ENCODE measurements at regions not wholly inside any gene's neighbourhood (a gene's known extent, or its start where the extent isn't known, plus 50 kb on each side); places are given as distances from the start of the nearest gene placed in this dataset.

DNA sequence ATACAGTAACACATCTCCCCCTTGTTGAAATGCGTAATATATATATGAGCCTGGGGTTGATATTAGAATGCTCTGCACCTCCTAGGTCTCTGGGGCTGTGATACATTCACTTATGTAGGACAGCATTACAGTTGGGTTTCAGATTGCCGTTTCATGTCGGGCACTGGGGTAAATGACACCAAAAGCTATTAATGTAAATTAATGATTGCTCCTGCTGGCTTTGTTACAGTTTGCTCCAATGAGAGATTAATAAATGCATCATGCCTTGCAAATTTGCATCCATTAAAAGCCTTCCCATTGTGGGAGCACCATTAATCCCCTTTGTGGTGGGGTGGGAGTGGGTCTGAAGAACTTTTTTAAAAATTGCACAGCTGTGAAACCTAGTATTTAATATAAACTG lies 584.4 kb upstream of the EEF2KMT start:
- Histone ChIP-seq H2BK15ac (ENCODE audit: low read depth, low read length) (no peak overlapping the region), H3K23ac (ENCODE audit: low read depth, low read length) (no peak overlapping the region), H2BK5ac (ENCODE audit: low read depth, low read length, poor library complexity, severe bottlenecking) (no peak overlapping the region), H3K9ac (ENCODE audit: low read depth, low read length) (no peak overlapping the region), H3K18ac (ENCODE audit: low read depth, low read length) (no peak overlapping the region), H3K4me3 (ENCODE audit: insufficient read depth, low read depth, low read length) (no peak overlapping the region), H4K8ac (ENCODE audit: low read depth in 2 of 2, low read length in 2 of 2) (no peak overlapping the region), H3K27ac (ENCODE audit: insufficient read depth, low read length) (no peak overlapping the region), H2AK9ac (replicated peaks; ENCODE audit: low read depth, low read length, poor library complexity) (no peak overlapping the region), H2AFZ (replicated peaks; ENCODE audit: low read length, poor library complexity) (no peak overlapping the region), H3K4me1 (ENCODE audit: control insufficient read depth, insufficient read depth, low read length) (no peaks in the 10 kb centered on the region), H3K36me3 (ENCODE audit: control insufficient read depth, insufficient read depth, low read length) (no peaks in the 10 kb centered on the region), H2BK20ac (ENCODE audit: low read depth, low read length) (no peak overlapping the region), H3K9me1 (ENCODE audit: insufficient read depth, low read length) (no peaks in the 10 kb centered on the region), H3K4me2 (ENCODE audit: low read depth, low read length) (no peak overlapping the region), H2BK120ac (ENCODE audit: low read depth, low read length) (no peak overlapping the region), H3K9me3 (ENCODE audit: control insufficient read depth, insufficient read depth, low read length) (peaks cover 5% of the 10 kb centered on the region), H3K4ac (ENCODE audit: low read depth, low read length) (no peak overlapping the region), H2AK5ac (ENCODE audit: low read depth, low read length) (no peak overlapping the region), H3K27me3 (ENCODE audit: control insufficient read depth, insufficient read depth, low read length) (no peaks in the 10 kb centered on the region), H3K56ac (ENCODE audit: extremely low read depth, insufficient read depth, low read length) (no peak overlapping the region), H4K20me1 (ENCODE audit: insufficient read depth, low read length) (no peaks in the 10 kb centered on the region), H3K14ac (replicated peaks; ENCODE audit: low read depth, low read length) (no peak overlapping the region), H4K91ac (ENCODE audit: insufficient read depth, low read depth, low read length) (no peak overlapping the region), H4K5ac (ENCODE audit: low read depth, low read length) (no peak overlapping the region), H3K79me1 (ENCODE audit: low read depth in 1 of 2, low read length in 2 of 2) (no peaks in the 10 kb centered on the region)
- dilution Hi-C loops (cut with HindIII; ENCODE audit: low sequenced_read_pairs, unreplicated experiment), result no loop called here
- in situ Hi-C loops (cut with MboI; ENCODE audit: low sequenced_read_pairs), result no loop called here
- WGBS, 2 experiments (ENCODE audit: extremely low coverage in 2 of 2, insufficient read length in 1 of 2), result no CpG with 5 or more reads among the region's 3 CpGs
- intact Hi-C loops (cut with micrococcal nuclease), result no loop called here
- DNase-seq (no peak), ATAC-seq (ENCODE audit: low read depth) (no peak)
- ChIA-PET CTCF (no interaction called here), POLR2A (ENCODE audit: unreplicated experiment) (no interaction called here)
- TF ChIP-seq FOS (IDR thresholded peaks at IDR 0.05; ENCODE audit: low read depth, low read length) (no peak), POLR2A (IDR thresholded peaks at IDR 0.05; ENCODE audit: low read depth, low read length) (no peak), CEBPB (IDR thresholded peaks at IDR 0.05; ENCODE audit: low read depth, low read length) (no peak), RFX5 (IDR thresholded peaks at IDR 0.05; ENCODE audit: low read depth, low read length) (no peak), MXI1 (IDR thresholded peaks at IDR 0.05; ENCODE audit: borderline replicate concordance, low read depth, low read length) (no peak), MAZ (IDR thresholded peaks at IDR 0.05; ENCODE audit: borderline replicate concordance, low read depth, low read length) (no peak), SMC3 (IDR thresholded peaks at IDR 0.05; ENCODE audit: low read depth, low read length) (no peak), BHLHE40 (IDR thresholded peaks at IDR 0.05; ENCODE audit: low read depth, low read length) (no peak)
- TF ChIP-seq, protein P1, sequence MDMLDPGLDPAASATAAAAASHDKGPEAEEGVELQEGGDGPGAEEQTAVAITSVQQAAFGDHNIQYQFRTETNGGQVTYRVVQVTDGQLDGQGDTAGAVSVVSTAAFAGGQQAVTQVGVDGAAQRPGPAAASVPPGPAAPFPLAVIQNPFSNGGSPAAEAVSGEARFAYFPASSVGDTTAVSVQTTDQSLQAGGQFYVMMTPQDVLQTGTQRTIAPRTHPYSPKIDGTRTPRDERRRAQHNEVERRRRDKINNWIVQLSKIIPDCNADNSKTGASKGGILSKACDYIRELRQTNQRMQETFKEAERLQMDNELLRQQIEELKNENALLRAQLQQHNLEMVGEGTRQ (IDR thresholded peaks at IDR 0.05; ENCODE audit: low read depth, low read length), result no peak
- TF ChIP-seq, protein P2, sequence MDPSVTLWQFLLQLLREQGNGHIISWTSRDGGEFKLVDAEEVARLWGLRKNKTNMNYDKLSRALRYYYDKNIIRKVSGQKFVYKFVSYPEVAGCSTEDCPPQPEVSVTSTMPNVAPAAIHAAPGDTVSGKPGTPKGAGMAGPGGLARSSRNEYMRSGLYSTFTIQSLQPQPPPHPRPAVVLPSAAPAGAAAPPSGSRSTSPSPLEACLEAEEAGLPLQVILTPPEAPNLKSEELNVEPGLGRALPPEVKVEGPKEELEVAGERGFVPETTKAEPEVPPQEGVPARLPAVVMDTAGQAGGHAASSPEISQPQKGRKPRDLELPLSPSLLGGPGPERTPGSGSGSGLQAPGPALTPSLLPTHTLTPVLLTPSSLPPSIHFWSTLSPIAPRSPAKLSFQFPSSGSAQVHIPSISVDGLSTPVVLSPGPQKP (IDR thresholded peaks at IDR 0.05; ENCODE audit: borderline replicate concordance, low read depth, low read length), result no peak
- BruUV-seq (replicated peaks), result no TSS peak
